Stimulated activated naive CD8-positive, alpha-beta T cell treated with anti-CD3 and anti-CD28 coated beads, Interleukin-15, amount 100 ng/mL, for 72 hours (primary cell): ENCODE measurements at regions not wholly inside any gene's neighbourhood (a gene's known extent, or its start where the extent isn't known, plus 50 kb on each side); places are given as distances from the start of the nearest gene placed in this dataset.

Source experiments
- ATAC-seq: fragments of 150-1000 bp; cut with Tn5 transposase; 2 replicates; pipeline ENCODE4 v1.10.0; 2021; ENCODE audit warnings: mild to moderate bottlenecking, moderate library complexity
- DNase-seq, 2 donors: peaks; one replicate each; pipeline ENCODE4 v3.0.0; 2021 to 2022
- H3K27ac Mint-ChIP-seq, 2 donors: one replicate each; pipeline ENCODE4 v1.8.0; 2022; ENCODE audit warnings: mild to moderate bottlenecking in 2 of 2, mixed read lengths in 2 of 2, moderate library complexity in 2 of 2
- H3K27me3 Mint-ChIP-seq: one replicate; pipeline ENCODE4 v1.8.0; 2022; ENCODE audit warnings: mixed read lengths
- H3K4me1 Mint-ChIP-seq: one replicate; pipeline ENCODE4 v1.8.0; 2022; ENCODE audit warnings: mild to moderate bottlenecking, mixed read lengths
- H3K4me3 Mint-ChIP-seq, 2 donors: one replicate each; pipeline ENCODE4 v1.8.0; 2022; ENCODE audit warnings: mild to moderate bottlenecking in 2 of 2, mixed read lengths in 2 of 2, moderate library complexity in 1 of 2
- H3K9me3 Mint-ChIP-seq, 2 donors: one replicate each; pipeline ENCODE4 v1.8.0; 2022; ENCODE audit warnings: mixed read lengths in 2 of 2

- Mint-ChIP-seq H3K4me3 (no peak overlapping the region), H3K27ac (no peak overlapping the region), H3K4me1 (no peaks in the 10 kb centered on the region), H3K9me3 (no peaks in the 10 kb centered on the region), H3K27me3 (peaks cover 19% of the 10 kb centered on the region)
- ATAC-seq (no peak), DNase-seq (no peak)
Measured at GRCh38 chr4:14434483-14434882, 567.8 kb upstream of the CPEB2 start.

- peaks cover 23% of the 10 kb centered on the region for H3K27me3 Mint-ChIP-seq
- DNase-seq = no peak
- no peaks in the 10 kb centered on the region for H3K9me3 Mint-ChIP-seq
- ATAC-seq = no peak
- H3K4me3 Mint-ChIP-seq = no peak overlapping the region
- no peak overlapping the region for H3K27ac Mint-ChIP-seq
- H3K4me1 Mint-ChIP-seq = no peaks in the 10 kb centered on the region
Measured at GRCh38 chr4:14434916-14435315, 567.4 kb upstream of the CPEB2 start.

- peaks cover 9% of the 10 kb centered on the region for H3K27me3 Mint-ChIP-seq
- no peak overlapping the region for H3K27ac Mint-ChIP-seq
- H3K4me3 Mint-ChIP-seq = no peak overlapping the region
- DNase-seq (no peak), ATAC-seq (no peak)
- peaks cover 0 to 5% of the 10 kb centered on the region in 2 donors for H3K9me3 Mint-ChIP-seq
- no peaks in the 10 kb centered on the region for H3K4me1 Mint-ChIP-seq
Measured at GRCh38 chr4:14441561-14441960, 560.7 kb upstream of the CPEB2 start.

GRCh38 chr4:14445882-14446281 is 556.4 kb upstream of the CPEB2 start:
- H3K9me3 Mint-ChIP-seq = peaks cover 0 to 5% of the 10 kb centered on the region in 2 donors
- H3K4me3 Mint-ChIP-seq = no peak overlapping the region
- H3K27ac Mint-ChIP-seq = peak overlapping the region in 1 of 2 donors; percentile 51
- H3K4me1 Mint-ChIP-seq = no peaks in the 10 kb centered on the region
- ATAC-seq = no peak
- DNase-seq = no peak
- no peaks in the 10 kb centered on the region for H3K27me3 Mint-ChIP-seq

GRCh38 chr4:14446311-14446710 is 556.0 kb upstream of the CPEB2 start:
- H3K9me3 Mint-ChIP-seq = peaks cover 0 to 5% of the 10 kb centered on the region in 2 donors
- DNase-seq (no peak), ATAC-seq (no peak)
- no peaks in the 10 kb centered on the region for H3K27me3 Mint-ChIP-seq
- no peak overlapping the region for H3K27ac Mint-ChIP-seq
- H3K4me3 Mint-ChIP-seq = no peak overlapping the region
- H3K4me1 Mint-ChIP-seq = no peaks in the 10 kb centered on the region

- no peaks in the 10 kb centered on the region for H3K27me3 Mint-ChIP-seq
- no peak overlapping the region for H3K4me3 Mint-ChIP-seq
- no peak for DNase-seq
- peaks cover 0 to 5% of the 10 kb centered on the region in 2 donors for H3K9me3 Mint-ChIP-seq
- no peak for ATAC-seq
- no peak overlapping the region for H3K27ac Mint-ChIP-seq
- no peaks in the 10 kb centered on the region for H3K4me1 Mint-ChIP-seq
Measured at GRCh38 chr4:14446904-14447303, 555.4 kb upstream of the CPEB2 start.

GRCh38 chr4:14449308-14449707 is 553.0 kb upstream of the CPEB2 start:
- no peak overlapping the region for H3K27ac Mint-ChIP-seq
- H3K4me1 Mint-ChIP-seq = no peaks in the 10 kb centered on the region
- ATAC-seq (no peak), DNase-seq (no peak)
- no peak overlapping the region for H3K4me3 Mint-ChIP-seq
- no peaks in the 10 kb centered on the region for H3K27me3 Mint-ChIP-seq
- peaks cover 0 to 5% of the 10 kb centered on the region in 2 donors for H3K9me3 Mint-ChIP-seq

GRCh38 chr4:14452001-14452400 is 550.3 kb upstream of the CPEB2 start:
- Mint-ChIP-seq H3K27me3 (no peaks in the 10 kb centered on the region), H3K4me3 (no peak overlapping the region), H3K27ac (no peak overlapping the region), H3K9me3 (no peaks in the 10 kb centered on the region), H3K4me1 (no peaks in the 10 kb centered on the region)
- DNase-seq (no peak), ATAC-seq (no peak)

GRCh38 chr4:14452764-14453163 is 549.5 kb upstream of the CPEB2 start:
- ATAC-seq = no peak
- no peaks in the 10 kb centered on the region for H3K9me3 Mint-ChIP-seq
- DNase-seq = no peak
- H3K4me3 Mint-ChIP-seq = no peak overlapping the region
- H3K27me3 Mint-ChIP-seq = no peaks in the 10 kb centered on the region
- no peak overlapping the region for H3K27ac Mint-ChIP-seq
- H3K4me1 Mint-ChIP-seq = no peaks in the 10 kb centered on the region

GRCh38 chr4:14458463-14458862 is 543.8 kb upstream of the CPEB2 start:
- Mint-ChIP-seq H3K4me1 (no peaks in the 10 kb centered on the region), H3K9me3 (no peaks in the 10 kb centered on the region), H3K27ac (no peak overlapping the region), H3K4me3 (no peak overlapping the region), H3K27me3 (peaks cover 6% of the 10 kb centered on the region)
- no peak for ATAC-seq
- DNase-seq = no peak

- no peak for ATAC-seq
- Mint-ChIP-seq H3K27ac (no peak overlapping the region), H3K4me3 (no peak overlapping the region), H3K9me3 (no peaks in the 10 kb centered on the region), H3K27me3 (peaks cover 6% of the 10 kb centered on the region), H3K4me1 (no peaks in the 10 kb centered on the region)
- no peak for DNase-seq
Measured at GRCh38 chr4:14465057-14465456, 537.2 kb upstream of the CPEB2 start.

- Mint-ChIP-seq H3K27ac (no peak overlapping the region), H3K4me1 (no peaks in the 10 kb centered on the region), H3K27me3 (peaks cover 4% of the 10 kb centered on the region), H3K4me3 (no peak overlapping the region), H3K9me3 (no peaks in the 10 kb centered on the region)
- DNase-seq = no peak
- ATAC-seq = no peak
Measured at GRCh38 chr4:14465507-14465906, 536.8 kb upstream of the CPEB2 start.

GRCh38 chr4:14478504-14478903 is 523.8 kb upstream of the CPEB2 start:
- Mint-ChIP-seq H3K4me3 (no peak overlapping the region), H3K27me3 (peaks cover 8% of the 10 kb centered on the region), H3K4me1 (no peaks in the 10 kb centered on the region), H3K27ac (no peak overlapping the region), H3K9me3 (peaks cover 4 to 7% of the 10 kb centered on the region in 2 donors)
- DNase-seq = no peak
- no peak for ATAC-seq

- H3K9me3 Mint-ChIP-seq = no peaks in the 10 kb centered on the region
- DNase-seq (no peak), ATAC-seq (no peak)
- no peaks in the 10 kb centered on the region for H3K4me1 Mint-ChIP-seq
- H3K4me3 Mint-ChIP-seq = no peak overlapping the region
- no peak overlapping the region for H3K27ac Mint-ChIP-seq
- H3K27me3 Mint-ChIP-seq = no peaks in the 10 kb centered on the region
Measured at GRCh38 chr4:14496408-14496807, 505.9 kb upstream of the CPEB2 start.

GRCh38 chr4:14496969-14497368 is 505.3 kb upstream of the CPEB2 start:
- DNase-seq (no peak), ATAC-seq (no peak)
- Mint-ChIP-seq H3K9me3 (no peaks in the 10 kb centered on the region), H3K27me3 (no peaks in the 10 kb centered on the region), H3K4me1 (no peaks in the 10 kb centered on the region), H3K27ac (no peak overlapping the region), H3K4me3 (no peak overlapping the region)

GRCh38 chr4:14504162-14504561 is 498.1 kb upstream of the CPEB2 start:
- no peaks in the 10 kb centered on the region for H3K4me1 Mint-ChIP-seq
- ATAC-seq = no peak
- H3K27me3 Mint-ChIP-seq = peaks cover 7% of the 10 kb centered on the region
- DNase-seq = no peak
- no peak overlapping the region for H3K4me3 Mint-ChIP-seq
- no peak overlapping the region for H3K27ac Mint-ChIP-seq
- no peaks in the 10 kb centered on the region for H3K9me3 Mint-ChIP-seq

- no peak overlapping the region for H3K27ac Mint-ChIP-seq
- no peak for DNase-seq
Measured at GRCh38 chr4:14513471-14513870, 488.8 kb upstream of the CPEB2 start.

More at GRCh38 chr4:14513471-14513870, 488.8 kb upstream of the CPEB2 start:
- Mint-ChIP-seq H3K27me3 (no peaks in the 10 kb centered on the region), H3K9me3 (no peaks in the 10 kb centered on the region), H3K4me1 (no peaks in the 10 kb centered on the region), H3K4me3 (no peak overlapping the region)
- no peak for ATAC-seq
